ENCODE measurements at regions not wholly inside any gene's neighbourhood (a gene's known extent, or its start where the extent isn't known, plus 50 kb on each side); places are given as distances from the start of the nearest gene placed in this dataset.

- TF ChIP-seq, protein P1, sequence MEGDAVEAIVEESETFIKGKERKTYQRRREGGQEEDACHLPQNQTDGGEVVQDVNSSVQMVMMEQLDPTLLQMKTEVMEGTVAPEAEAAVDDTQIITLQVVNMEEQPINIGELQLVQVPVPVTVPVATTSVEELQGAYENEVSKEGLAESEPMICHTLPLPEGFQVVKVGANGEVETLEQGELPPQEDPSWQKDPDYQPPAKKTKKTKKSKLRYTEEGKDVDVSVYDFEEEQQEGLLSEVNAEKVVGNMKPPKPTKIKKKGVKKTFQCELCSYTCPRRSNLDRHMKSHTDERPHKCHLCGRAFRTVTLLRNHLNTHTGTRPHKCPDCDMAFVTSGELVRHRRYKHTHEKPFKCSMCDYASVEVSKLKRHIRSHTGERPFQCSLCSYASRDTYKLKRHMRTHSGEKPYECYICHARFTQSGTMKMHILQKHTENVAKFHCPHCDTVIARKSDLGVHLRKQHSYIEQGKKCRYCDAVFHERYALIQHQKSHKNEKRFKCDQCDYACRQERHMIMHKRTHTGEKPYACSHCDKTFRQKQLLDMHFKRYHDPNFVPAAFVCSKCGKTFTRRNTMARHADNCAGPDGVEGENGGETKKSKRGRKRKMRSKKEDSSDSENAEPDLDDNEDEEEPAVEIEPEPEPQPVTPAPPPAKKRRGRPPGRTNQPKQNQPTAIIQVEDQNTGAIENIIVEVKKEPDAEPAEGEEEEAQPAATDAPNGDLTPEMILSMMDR (IDR thresholded peaks at IDR 0.05; ENCODE audit: insufficient read depth, low read length, missing control alignments): no peak
- ChIA-PET POLR2A (no interaction called here), CTCF (no interaction called here)
- DNase-seq (ENCODE audit: low read depth, low spot score): no peak
- no peak overlapping the region for H3K4me3 ChIP-seq (ENCODE audit: low read depth, low read length)
Measured at GRCh38 chr4:152081024-152081423, 320.2 kb upstream of the GATB start.

DNA sequence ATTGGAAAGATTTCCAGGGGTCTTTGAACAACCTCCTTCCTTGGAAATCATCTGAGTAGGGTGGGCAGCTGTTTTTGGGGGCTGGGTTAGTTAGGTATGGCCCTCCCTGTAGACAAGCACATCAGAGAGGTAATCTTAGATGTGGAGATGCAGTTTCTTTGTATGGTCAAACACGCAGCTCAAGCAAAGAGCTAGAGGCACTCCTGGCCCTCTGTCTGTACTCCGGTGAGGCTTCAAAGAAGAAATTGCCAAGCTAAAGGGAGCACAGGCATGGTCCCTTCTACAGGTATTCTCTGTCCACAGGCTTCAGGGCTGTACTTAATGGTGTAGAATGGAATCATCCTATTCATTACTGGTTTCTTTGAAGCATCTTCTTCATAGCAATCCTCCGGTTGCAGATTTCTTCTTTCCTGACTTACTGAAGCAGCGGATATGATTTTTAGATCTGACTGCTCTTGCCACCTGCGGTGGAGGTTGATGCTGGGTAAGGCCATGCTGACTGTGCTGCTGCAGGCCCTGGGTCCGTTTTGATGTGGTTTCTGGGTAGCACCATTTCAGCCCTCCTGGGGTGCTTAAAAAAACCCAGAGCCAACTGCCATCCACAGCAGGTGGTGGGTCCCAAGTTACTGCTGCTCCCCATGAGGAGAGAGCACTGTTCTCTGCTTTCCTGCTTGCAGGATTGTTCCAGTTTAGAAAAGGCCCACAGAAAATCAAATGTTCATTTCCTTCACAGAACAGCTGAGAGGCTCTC is 318.9 kb upstream of the GATB start:
- CTCF ChIA-PET: no interaction called here
- no peak overlapping the region for H3K4me3 ChIP-seq (ENCODE audit: low read depth, low read length)
- DNase-seq (ENCODE audit: low read depth, low spot score): no peak
- POLR2A ChIA-PET: no interaction called here
- TF ChIP-seq, protein P1 (IDR thresholded peaks at IDR 0.05; ENCODE audit: insufficient read depth, low read length, missing control alignments): no peak

DNA sequence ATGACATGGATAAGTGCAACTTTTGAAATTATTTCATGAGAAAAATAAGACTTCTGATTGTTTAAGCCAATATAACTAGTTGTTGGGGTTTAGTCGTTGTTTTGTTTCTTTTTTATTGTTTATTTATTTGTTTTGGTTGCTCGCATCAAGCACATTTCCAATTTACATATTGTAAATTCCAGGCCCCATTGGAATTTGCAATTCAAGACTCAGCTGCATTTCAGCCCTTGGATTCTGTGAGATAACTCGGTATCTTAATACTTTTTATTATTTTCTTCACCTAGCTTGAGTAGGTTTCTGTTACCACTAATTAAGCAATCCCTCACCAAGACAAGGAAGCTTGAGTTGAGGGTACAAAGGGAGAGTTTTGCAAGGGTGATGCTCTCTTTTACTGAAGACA is 318.3 kb upstream of the GATB start:
- no peak overlapping the region for H3K4me3 ChIP-seq (ENCODE audit: low read depth, low read length)
- no peak for DNase-seq (ENCODE audit: low read depth, low spot score)
- POLR2A ChIA-PET: no interaction called here
- TF ChIP-seq, protein P1 (IDR thresholded peaks at IDR 0.05; ENCODE audit: insufficient read depth, low read length, missing control alignments): no peak
- CTCF ChIA-PET: no interaction called here

DNA sequence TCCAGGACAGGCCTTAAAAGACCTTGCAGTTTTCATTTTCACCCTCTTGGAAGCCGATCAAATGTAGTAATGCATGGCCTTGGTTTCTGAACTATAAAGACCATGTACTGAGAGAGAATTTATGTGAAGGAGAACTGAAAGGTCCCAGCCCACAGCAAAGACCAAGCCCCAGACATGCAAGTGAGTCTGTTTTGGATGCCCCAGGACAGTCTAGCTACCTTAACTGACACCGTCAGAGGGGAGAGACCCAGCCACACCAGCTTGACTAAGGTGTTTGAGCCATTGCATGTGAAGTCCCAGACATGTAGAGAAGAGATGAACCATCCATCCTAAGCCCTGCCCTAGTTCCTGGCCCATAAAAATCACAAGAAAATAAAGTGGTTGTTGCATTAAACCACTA is 316.8 kb upstream of the GATB start:
- ChIA-PET POLR2A (no interaction called here), CTCF (no interaction called here)
- DNase-seq (ENCODE audit: low read depth, low spot score): no peak
- TF ChIP-seq, protein P1 (IDR thresholded peaks at IDR 0.05; ENCODE audit: insufficient read depth, low read length, missing control alignments): no peak
- no peak overlapping the region for H3K4me3 ChIP-seq (ENCODE audit: low read depth, low read length)

DNA sequence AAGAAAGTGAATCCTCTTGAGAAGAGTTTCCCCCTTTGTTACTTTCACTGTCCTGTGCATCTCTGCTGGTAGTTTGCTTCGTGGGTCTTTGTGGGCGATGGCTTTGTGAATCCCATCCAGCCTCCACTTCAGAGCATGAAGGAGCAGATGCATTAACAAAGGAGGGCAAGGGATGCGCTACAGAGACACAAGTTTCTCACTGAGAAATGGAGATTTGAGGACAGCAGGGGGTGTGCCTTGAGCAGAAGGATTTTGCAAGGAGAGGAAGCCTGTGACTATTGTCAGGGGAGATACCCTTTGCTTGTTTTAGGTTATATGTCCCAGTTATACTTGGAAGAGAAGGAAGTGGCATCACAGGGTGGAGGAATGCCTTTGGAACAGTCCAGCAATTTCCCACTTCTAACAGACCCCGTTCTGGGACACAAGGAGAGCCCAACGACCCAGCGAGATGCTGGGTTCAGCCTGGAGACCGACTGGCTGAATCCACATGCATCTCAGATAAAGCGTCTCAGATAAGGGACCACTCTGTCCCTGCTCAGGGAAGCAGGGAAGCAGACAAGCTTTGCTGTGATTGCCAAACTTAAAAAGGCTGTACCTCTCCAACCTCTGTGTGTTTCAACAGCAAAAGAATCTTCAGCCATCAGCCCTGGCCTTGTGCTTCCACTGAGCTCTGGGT is 314.6 kb upstream of the GATB start:
- no peak overlapping the region for H3K4me3 ChIP-seq (ENCODE audit: low read depth, low read length)
- ChIA-PET POLR2A (no interaction called here), CTCF (no interaction called here)
- TF ChIP-seq, protein P1 (IDR thresholded peaks at IDR 0.05; ENCODE audit: insufficient read depth, low read length, missing control alignments): no peak
- DNase-seq (ENCODE audit: low read depth, low spot score): no peak

DNA sequence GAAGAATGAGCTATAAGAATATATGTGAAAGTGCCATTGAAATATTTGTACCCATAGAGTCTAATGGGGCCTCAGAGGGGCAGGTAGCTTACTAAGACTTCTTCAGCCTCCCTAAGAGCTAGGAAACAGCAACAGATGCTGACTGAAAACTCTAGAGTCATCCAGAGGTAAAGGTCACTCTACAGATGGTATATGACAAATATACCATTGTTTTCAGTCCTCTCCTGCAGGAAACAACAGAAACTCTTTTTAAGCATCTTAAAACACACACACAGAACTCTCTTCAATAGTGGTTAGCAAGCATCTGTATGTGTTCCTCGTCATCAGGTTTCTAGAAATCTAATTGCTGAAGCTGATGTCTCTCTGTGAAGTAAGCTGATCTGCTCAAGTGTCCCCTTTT is 313.8 kb upstream of the GATB start:
- no peak overlapping the region for H3K4me3 ChIP-seq (ENCODE audit: low read depth, low read length)
- ChIA-PET CTCF (no interaction called here), POLR2A (no interaction called here)

More for the DNA sequence above, 313.8 kb upstream of the GATB start:
- TF ChIP-seq, protein P1 (IDR thresholded peaks at IDR 0.05; ENCODE audit: insufficient read depth, low read length, missing control alignments): no peak
- DNase-seq (ENCODE audit: low read depth, low spot score): no peak
